Neuron (in vitro differentiated cells): ENCODE measurements at regions not wholly inside any gene's neighbourhood (a gene's known extent, or its start where the extent isn't known, plus 50 kb on each side); places are given as distances from the start of the nearest gene placed in this dataset.

Source experiments
- H2AFZ ChIP-seq: one replicate; pipeline ENCODE4 v1.6.1; 2013; ENCODE audit warnings: low read depth, mild to moderate bottlenecking, inconsistent platforms, low read length, moderate library complexity
- H3K27me3 ChIP-seq: one replicate; pipeline ENCODE4 v1.6.1; 2013; ENCODE audit warnings: low read length; ENCODE audit not compliant: insufficient read depth
- H3K36me3 ChIP-seq: one replicate; pipeline ENCODE4 v1.6.1; 2013; ENCODE audit warnings: low read length; ENCODE audit not compliant: insufficient read depth
- H3K4me1 ChIP-seq: one replicate; pipeline ENCODE4 v1.6.1; 2013; ENCODE audit warnings: low read length; ENCODE audit not compliant: insufficient read depth
- H3K4me3 ChIP-seq: 2 replicates; pipeline ENCODE4 v1.5.1; 2013; ENCODE audit warnings: mild to moderate bottlenecking, low read length, moderate library complexity
- H3K9me3 ChIP-seq: one replicate; pipeline ENCODE4 v1.6.1; 2013; ENCODE audit warnings: low read length

- H2AFZ ChIP-seq, result no peak overlapping the region
- H3K9me3 ChIP-seq, result peaks cover 3% of the 10 kb centered on the region
Measured at GRCh38 chr13:64369121-64369520, 2861.0 kb downstream of the PCDH9 start.

GRCh38 chr13:64362564-64362963, 2867.6 kb downstream of the PCDH9 start:
- H2AFZ ChIP-seq, result no peak overlapping the region
- no peaks in the 10 kb centered on the region for H3K27me3 ChIP-seq
- H3K36me3 ChIP-seq, result no peaks in the 10 kb centered on the region
- H3K9me3 ChIP-seq, result no peaks in the 10 kb centered on the region
- no peak overlapping the region for H3K4me3 ChIP-seq
- no peaks in the 10 kb centered on the region for H3K4me1 ChIP-seq

More at GRCh38 chr13:64369121-64369520, 2861.0 kb downstream of the PCDH9 start:
- Histone ChIP-seq H3K4me1 (peaks cover 4% of the 10 kb centered on the region), H3K4me3 (no peak overlapping the region), H3K36me3 (no peaks in the 10 kb centered on the region), H3K27me3 (no peaks in the 10 kb centered on the region)

GRCh38 chr13:64347664-64348063, 2882.5 kb downstream of the PCDH9 start:
- Histone ChIP-seq H3K4me1 (no peaks in the 10 kb centered on the region), H3K4me3 (no peak overlapping the region), H2AFZ (no peak overlapping the region), H3K27me3 (no peaks in the 10 kb centered on the region), H3K36me3 (no peaks in the 10 kb centered on the region), H3K9me3 (no peaks in the 10 kb centered on the region)

GRCh38 chr13:64339373-64340063, 2890.6 kb downstream of the PCDH9 start:
- no peaks in the 10 kb centered on the region for H3K36me3 ChIP-seq
- no peaks in the 10 kb centered on the region for H3K9me3 ChIP-seq
- H3K4me3 ChIP-seq, result no peak overlapping the region
- no peaks in the 10 kb centered on the region for H3K27me3 ChIP-seq
- no peak overlapping the region for H2AFZ ChIP-seq
- H3K4me1 ChIP-seq, result no peaks in the 10 kb centered on the region

- Histone ChIP-seq H3K4me1 (no peaks in the 10 kb centered on the region), H3K4me3 (no peak overlapping the region), H3K9me3 (no peaks in the 10 kb centered on the region), H3K27me3 (no peaks in the 10 kb centered on the region), H3K36me3 (no peaks in the 10 kb centered on the region), H2AFZ (no peak overlapping the region)
Measured at GRCh38 chr13:64338671-64339070, 2891.5 kb downstream of the PCDH9 start.

GRCh38 chr13:64333888-64334287, 2896.2 kb downstream of the PCDH9 start:
- Histone ChIP-seq H3K36me3 (no peaks in the 10 kb centered on the region), H3K9me3 (peaks cover 3% of the 10 kb centered on the region), H3K27me3 (no peaks in the 10 kb centered on the region), H3K4me3 (no peak overlapping the region), H3K4me1 (no peaks in the 10 kb centered on the region), H2AFZ (no peak overlapping the region)

GRCh38 chr13:64332048-64332447, 2898.1 kb downstream of the PCDH9 start:
- Histone ChIP-seq H3K36me3 (no peaks in the 10 kb centered on the region), H3K27me3 (no peaks in the 10 kb centered on the region), H3K4me3 (no peak overlapping the region), H3K4me1 (no peaks in the 10 kb centered on the region), H2AFZ (no peak overlapping the region), H3K9me3 (peaks cover 3% of the 10 kb centered on the region)

- H3K9me3 ChIP-seq, result no peaks in the 10 kb centered on the region
- H3K36me3 ChIP-seq, result no peaks in the 10 kb centered on the region
- no peaks in the 10 kb centered on the region for H3K4me1 ChIP-seq
- H3K4me3 ChIP-seq, result no peak overlapping the region
- no peak overlapping the region for H2AFZ ChIP-seq
- no peaks in the 10 kb centered on the region for H3K27me3 ChIP-seq
Measured at GRCh38 chr13:64327505-64328194, 2902.5 kb downstream of the PCDH9 start.

GRCh38 chr13:64314331-64314730, 2898.7 kb upstream of the PCDH20 start:
- no peaks in the 10 kb centered on the region for H3K9me3 ChIP-seq
- no peaks in the 10 kb centered on the region for H3K4me1 ChIP-seq
- no peak overlapping the region for H3K4me3 ChIP-seq
- no peak overlapping the region for H2AFZ ChIP-seq
- no peaks in the 10 kb centered on the region for H3K36me3 ChIP-seq
- no peaks in the 10 kb centered on the region for H3K27me3 ChIP-seq

- no peak overlapping the region for H2AFZ ChIP-seq
- no peaks in the 10 kb centered on the region for H3K36me3 ChIP-seq
- H3K4me1 ChIP-seq, result no peaks in the 10 kb centered on the region
- no peaks in the 10 kb centered on the region for H3K27me3 ChIP-seq
- H3K9me3 ChIP-seq, result no peaks in the 10 kb centered on the region
- no peak overlapping the region for H3K4me3 ChIP-seq
Measured at GRCh38 chr13:64311948-64312347, 2896.3 kb upstream of the PCDH20 start.

- no peaks in the 10 kb centered on the region for H3K36me3 ChIP-seq
- H3K4me3 ChIP-seq, result no peak overlapping the region
- H3K9me3 ChIP-seq, result no peaks in the 10 kb centered on the region
- no peak overlapping the region for H2AFZ ChIP-seq
- H3K4me1 ChIP-seq, result no peaks in the 10 kb centered on the region
- H3K27me3 ChIP-seq, result no peaks in the 10 kb centered on the region
Measured at GRCh38 chr13:64311112-64311511, 2895.5 kb upstream of the PCDH20 start.

GRCh38 chr13:64305246-64305645, 2889.6 kb upstream of the PCDH20 start:
- no peaks in the 10 kb centered on the region for H3K9me3 ChIP-seq
- no peak overlapping the region for H3K4me3 ChIP-seq
- no peaks in the 10 kb centered on the region for H3K27me3 ChIP-seq
- H3K4me1 ChIP-seq, result no peaks in the 10 kb centered on the region
- no peaks in the 10 kb centered on the region for H3K36me3 ChIP-seq
- H2AFZ ChIP-seq, result no peak overlapping the region

GRCh38 chr13:64300239-64300638, 2884.6 kb upstream of the PCDH20 start:
- no peaks in the 10 kb centered on the region for H3K4me1 ChIP-seq
- H2AFZ ChIP-seq, result no peak overlapping the region
- no peak overlapping the region for H3K4me3 ChIP-seq
- no peaks in the 10 kb centered on the region for H3K27me3 ChIP-seq
- H3K36me3 ChIP-seq, result no peaks in the 10 kb centered on the region
- H3K9me3 ChIP-seq, result no peaks in the 10 kb centered on the region
